MCF 10A (cell line): ENCODE measurements at regions not wholly inside any gene's neighbourhood (a gene's known extent, or its start where the extent isn't known, plus 50 kb on each side); places are given as distances from the start of the nearest gene placed in this dataset.

ENCODE experiments used
- BruUV-seq: library from RNA; stranded (reverse); fragments of 400-500 nt; replicated peaks from 2 replicates; lab custom pipeline; 2021; lab: Mats Ljungman, UMichigan
- CTCF ChIA-PET: fragments of 300-600 bp; sonication (Branson Sonifier 250); formaldehyde crosslinking; extraction: SDS; loops from one replicate; lab custom pipeline; 2021; ENCODE audit warnings: antibody characterized with exemption, inconsistent platforms; lab: Yijun Ruan, JAX
- POLR2A ChIA-PET: fragments of 300-600, 350-650 bp; sonication (Branson Sonifier 250); formaldehyde crosslinking; extraction: SDS; loops from one replicate; lab custom pipeline; 2020; ENCODE audit warnings: antibody characterized with exemption, inconsistent platforms; lab: Yijun Ruan, JAX
- DNase-seq: peaks from one replicate; pipeline ENCODE4 v3.0.0-alpha.2; 2018; ENCODE audit not compliant: unreplicated experiment
- H3K27ac Mint-ChIP-seq: one replicate; pipeline ENCODE4 v1.8.0; 2022; ENCODE audit warnings: mild to moderate bottlenecking, low read depth, mixed read lengths; ENCODE audit not compliant: unreplicated experiment
- H3K27me3 Mint-ChIP-seq: one replicate; pipeline ENCODE4 v1.8.0; 2022; ENCODE audit warnings: mixed read lengths; ENCODE audit not compliant: insufficient read depth, unreplicated experiment
- H3K36me3 Mint-ChIP-seq: one replicate; pipeline ENCODE4 v1.8.0; 2022; ENCODE audit warnings: mild to moderate bottlenecking, moderate library complexity, mixed read lengths; ENCODE audit not compliant: insufficient read depth, unreplicated experiment
- H3K4me1 Mint-ChIP-seq: one replicate; pipeline ENCODE4 v1.8.0; 2022; ENCODE audit warnings: mixed read lengths; ENCODE audit not compliant: insufficient read depth, unreplicated experiment
- H3K4me3 Mint-ChIP-seq: one replicate; pipeline ENCODE4 v1.8.0; 2022; ENCODE audit warnings: mild to moderate bottlenecking, moderate library complexity, mixed read lengths; ENCODE audit not compliant: unreplicated experiment
- H3K9me3 Mint-ChIP-seq: one replicate; pipeline ENCODE4 v1.8.0; 2022; ENCODE audit warnings: mixed read lengths; ENCODE audit not compliant: unreplicated experiment
- intact Hi-C: fragments of 100-400 bp; cut with micrococcal nuclease; formaldehyde crosslinking; loops from 2 replicates; pipeline ENCODE4 v1.14.1; 2022
- TF ChIP-seq, protein P1 (sequence below): fragments of 200-600 bp; IDR thresholded peaks from one replicate; pipeline ENCODE4 v1.8.0; 2022; ENCODE audit warnings: antibody characterized with exemption, mild to moderate bottlenecking; ENCODE audit not compliant: unreplicated experiment

DNA sequence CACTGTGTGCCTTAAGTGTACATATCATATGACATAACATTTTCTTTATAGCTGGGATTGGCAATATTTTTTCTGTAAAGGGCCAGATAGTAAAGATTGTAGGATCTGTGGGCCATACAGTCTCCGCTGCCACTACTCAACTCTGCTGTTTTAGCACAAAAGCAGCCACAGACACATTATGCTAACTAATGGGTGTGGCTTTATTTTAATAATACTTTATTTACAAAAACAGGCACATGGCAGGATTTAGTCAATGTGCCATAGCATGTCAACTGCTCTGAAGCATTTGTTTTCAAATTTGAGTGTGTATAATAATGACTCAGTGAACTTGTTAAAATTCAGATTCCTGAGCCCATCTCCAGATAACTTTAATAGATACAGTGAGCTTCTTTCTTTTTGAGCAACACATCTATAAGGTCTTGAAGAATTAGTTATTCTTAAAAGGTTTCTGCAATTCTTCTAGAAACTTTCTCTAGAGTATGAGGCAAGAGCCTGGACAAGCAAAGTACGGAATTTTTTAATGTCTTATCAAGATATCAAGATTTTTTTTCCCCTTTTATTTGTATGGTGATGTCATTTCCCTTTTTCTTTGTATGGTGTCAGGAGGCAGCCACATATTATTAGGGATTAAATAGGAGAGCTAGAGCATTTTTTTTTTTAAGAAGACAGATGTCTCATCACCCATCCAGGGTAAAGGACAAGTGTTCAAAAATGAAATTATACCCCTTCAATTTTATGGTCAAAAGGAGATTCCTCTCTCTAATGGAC is 518.3 kb downstream of the DHX35 start:
- H3K9me3 Mint-ChIP-seq: no peaks in the 10 kb centered on the region
- BruUV-seq: no TSS peak
- DNase-seq: no peak
- H3K27ac Mint-ChIP-seq: no peak overlapping the region
- ChIA-PET POLR2A (no interaction called here), CTCF (interaction anchor here (0.9 kb wide), 1 partner anchor 340 kb away, joined by 3 read pairs; no protein-coding TSS in a partner anchor)
- H3K4me1 Mint-ChIP-seq: no peaks in the 10 kb centered on the region
- TF ChIP-seq, protein P1, sequence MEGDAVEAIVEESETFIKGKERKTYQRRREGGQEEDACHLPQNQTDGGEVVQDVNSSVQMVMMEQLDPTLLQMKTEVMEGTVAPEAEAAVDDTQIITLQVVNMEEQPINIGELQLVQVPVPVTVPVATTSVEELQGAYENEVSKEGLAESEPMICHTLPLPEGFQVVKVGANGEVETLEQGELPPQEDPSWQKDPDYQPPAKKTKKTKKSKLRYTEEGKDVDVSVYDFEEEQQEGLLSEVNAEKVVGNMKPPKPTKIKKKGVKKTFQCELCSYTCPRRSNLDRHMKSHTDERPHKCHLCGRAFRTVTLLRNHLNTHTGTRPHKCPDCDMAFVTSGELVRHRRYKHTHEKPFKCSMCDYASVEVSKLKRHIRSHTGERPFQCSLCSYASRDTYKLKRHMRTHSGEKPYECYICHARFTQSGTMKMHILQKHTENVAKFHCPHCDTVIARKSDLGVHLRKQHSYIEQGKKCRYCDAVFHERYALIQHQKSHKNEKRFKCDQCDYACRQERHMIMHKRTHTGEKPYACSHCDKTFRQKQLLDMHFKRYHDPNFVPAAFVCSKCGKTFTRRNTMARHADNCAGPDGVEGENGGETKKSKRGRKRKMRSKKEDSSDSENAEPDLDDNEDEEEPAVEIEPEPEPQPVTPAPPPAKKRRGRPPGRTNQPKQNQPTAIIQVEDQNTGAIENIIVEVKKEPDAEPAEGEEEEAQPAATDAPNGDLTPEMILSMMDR: no peak
- intact Hi-C loops: no loop called here
- H3K36me3 Mint-ChIP-seq: no peaks in the 10 kb centered on the region
- H3K4me3 Mint-ChIP-seq: no peak overlapping the region
- H3K27me3 Mint-ChIP-seq: no peaks in the 10 kb centered on the region

- H3K4me1 Mint-ChIP-seq: no peaks in the 10 kb centered on the region
- no peaks in the 10 kb centered on the region for H3K36me3 Mint-ChIP-seq
- ChIA-PET POLR2A (no interaction called here), CTCF (interaction anchor here (0.5 to 0.6 kb wide), 3 partner anchors 38 to 368 kb away, joined by 3 to 6 read pairs (median 4); no protein-coding TSS in a partner anchor)
- TF ChIP-seq, protein P1: no peak
- H3K27me3 Mint-ChIP-seq: no peaks in the 10 kb centered on the region
- intact Hi-C loops: no loop called here
- H3K9me3 Mint-ChIP-seq: no peaks in the 10 kb centered on the region
- no peak for DNase-seq
- BruUV-seq: no TSS peak
- H3K4me3 Mint-ChIP-seq: no peak overlapping the region
- no peak overlapping the region for H3K27ac Mint-ChIP-seq
Observed at GRCh38 chr20:39479196-39479810, 517.2 kb downstream of the DHX35 start.

- Mint-ChIP-seq H3K36me3 (no peaks in the 10 kb centered on the region), H3K9me3 (no peaks in the 10 kb centered on the region), H3K4me3 (no peak overlapping the region), H3K4me1 (no peaks in the 10 kb centered on the region), H3K27me3 (no peaks in the 10 kb centered on the region), H3K27ac (no peak overlapping the region)
- CTCF ChIA-PET: no interaction called here
- POLR2A ChIA-PET: no interaction called here
- no peak for DNase-seq
- intact Hi-C loops: no loop called here
- no TSS peak for BruUV-seq
- TF ChIP-seq, protein P1: no peak
Observed at GRCh38 chr20:39474879-39475278, 512.7 kb downstream of the DHX35 start.

- POLR2A ChIA-PET: interaction anchor here (0.8 kb wide), 1 partner anchor 683 kb away, joined by 3 read pairs; no protein-coding TSS in a partner anchor
- no TSS peak for BruUV-seq
- Mint-ChIP-seq H3K27me3 (no peaks in the 10 kb centered on the region), H3K27ac (no peak overlapping the region), H3K9me3 (no peaks in the 10 kb centered on the region), H3K36me3 (no peaks in the 10 kb centered on the region), H3K4me1 (no peaks in the 10 kb centered on the region), H3K4me3 (no peak overlapping the region)
- TF ChIP-seq, protein P1: no peak
- CTCF ChIA-PET: interaction anchor here (0.7 kb wide), 1 partner anchor 324 kb away, joined by 3 read pairs; no protein-coding TSS in a partner anchor
- DNase-seq: no peak
- intact Hi-C loops: no loop called here
Observed at GRCh38 chr20:39473536-39473935, 511.4 kb downstream of the DHX35 start.
